NCI-H1436 (cell line): ENCODE measurements at regions not wholly inside any gene's neighbourhood (a gene's known extent, or its start where the extent isn't known, plus 50 kb on each side); places are given as distances from the start of the nearest gene placed in this dataset.

Experiments
- DNase-seq: peaks from one replicate; lab custom pipeline; 2025; lab: John Stamatoyannopoulos, UW

DNA sequence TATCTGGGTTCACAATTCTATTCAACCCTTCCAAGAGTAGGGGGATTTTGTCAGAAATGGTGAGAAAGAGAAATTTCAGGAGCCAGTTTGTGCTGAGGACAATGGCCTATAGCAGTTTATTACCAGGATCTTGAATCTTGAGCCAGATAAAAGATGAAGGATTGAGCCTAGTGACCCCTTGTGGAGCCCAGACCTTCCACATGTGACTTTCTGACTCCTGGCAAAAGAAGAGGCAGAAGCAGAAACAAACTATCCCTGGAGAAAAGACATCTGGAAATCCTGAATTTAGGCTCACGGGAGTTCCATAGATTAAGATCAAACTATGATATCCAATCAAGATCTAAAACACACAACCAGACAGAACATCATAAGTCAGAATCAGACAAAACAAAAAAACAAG, 60.9 kb upstream of the CHRM2 start:
- no peak for DNase-seq

GRCh38 chr7:136803028-136803427, 65.4 kb upstream of the CHRM2 start:
- no peak for DNase-seq

- DNase-seq: no peak
Measured at GRCh38 chr7:136783934-136784333, 84.5 kb upstream of the CHRM2 start.

DNA sequence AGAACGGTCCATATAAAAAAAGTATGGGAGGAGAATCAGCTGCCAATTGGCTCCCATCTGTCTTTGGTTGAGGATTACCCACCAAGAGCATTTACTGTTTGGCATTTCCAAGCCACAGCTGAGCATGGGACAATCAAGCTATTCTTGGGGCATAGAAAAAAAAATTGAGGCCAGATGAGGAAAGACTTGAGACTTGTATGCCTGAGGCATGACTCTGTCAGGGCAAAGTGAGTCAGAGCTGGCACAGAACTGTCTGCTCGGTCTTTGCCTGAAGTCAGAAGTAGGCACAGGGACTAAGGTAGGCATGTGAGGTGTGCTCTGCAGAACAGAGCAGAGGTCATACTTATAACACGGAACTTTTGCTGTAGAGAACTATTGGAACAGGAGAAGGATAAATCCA, 126.5 kb upstream of the CHRM2 start:
- no peak for DNase-seq

DNA sequence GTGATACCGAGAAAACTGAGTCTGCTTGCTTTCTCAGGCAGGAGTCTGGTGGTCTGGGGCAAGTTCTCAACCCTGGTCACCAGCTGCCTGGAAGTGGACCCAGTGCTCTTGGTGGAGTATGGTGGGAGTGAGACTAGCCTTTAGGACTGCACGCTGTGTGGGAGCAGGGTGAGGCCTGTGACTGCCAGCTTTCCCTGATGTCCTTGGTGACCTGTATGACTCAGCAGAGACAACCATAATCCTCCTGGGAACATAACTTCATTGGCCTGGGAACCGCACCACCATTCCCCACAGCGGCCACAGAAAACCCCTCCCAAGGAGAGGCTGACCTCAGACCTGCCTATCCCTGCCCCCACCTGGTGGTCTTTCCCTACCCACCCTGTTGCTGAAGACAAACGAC, 139.5 kb upstream of the CHRM2 start:
- DNase-seq: no peak

DNA sequence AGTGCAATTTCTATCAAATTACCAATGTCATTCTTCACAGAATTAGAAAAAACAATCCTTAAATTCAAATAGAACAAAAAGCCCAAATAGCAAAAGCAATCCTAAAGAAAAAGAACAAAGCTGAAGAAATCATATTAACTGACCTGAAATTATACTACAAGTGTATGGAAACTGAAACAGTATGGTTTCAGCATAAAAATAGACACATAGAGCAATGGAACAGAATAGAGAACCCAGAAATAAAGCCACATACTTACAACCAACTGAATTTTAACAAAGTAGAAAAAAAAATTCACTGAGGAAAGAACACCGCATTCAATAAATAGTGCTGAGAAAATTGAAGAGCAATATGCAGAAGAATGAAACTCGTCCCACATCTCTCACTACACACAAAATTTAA, 142.0 kb upstream of the CHRM2 start:
- DNase-seq: no peak

DNA sequence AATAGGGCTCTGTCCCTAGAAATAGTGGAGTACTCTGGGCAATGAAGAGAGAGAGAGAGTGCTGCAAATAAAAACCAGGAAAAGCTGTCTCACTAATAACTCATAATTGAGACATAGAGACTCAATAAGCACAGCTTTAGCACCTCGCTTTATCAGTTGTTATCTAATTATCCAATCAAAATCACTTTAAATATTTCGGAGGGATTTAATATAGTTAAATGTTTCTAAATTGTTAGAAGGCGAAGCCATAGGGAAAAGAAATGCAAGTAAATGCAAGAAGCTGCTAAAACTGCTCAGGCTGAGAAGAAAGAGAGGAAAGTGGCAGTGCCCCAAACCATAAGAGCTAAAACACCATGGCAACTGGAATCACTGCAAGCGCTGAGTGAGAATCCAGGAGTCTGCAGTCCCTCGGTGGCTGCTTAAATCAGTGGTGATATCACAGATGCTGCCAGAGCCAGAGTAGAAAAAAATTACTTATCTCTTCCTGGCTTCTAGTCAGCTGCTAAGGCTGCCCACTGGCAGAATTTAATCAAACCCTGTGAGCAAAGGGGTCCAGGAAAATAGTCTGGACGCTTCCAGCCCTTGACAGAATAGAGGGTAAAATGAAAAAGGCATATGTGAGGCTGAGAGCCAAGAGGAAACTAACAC, 150.4 kb upstream of the CHRM2 start:
- no peak for DNase-seq

- DNase-seq: no peak
Measured at GRCh38 chr7:136714062-136714461, 154.4 kb upstream of the CHRM2 start.

GRCh38 chr7:136710751-136711150, 157.7 kb upstream of the CHRM2 start:
- no peak for DNase-seq

DNA sequence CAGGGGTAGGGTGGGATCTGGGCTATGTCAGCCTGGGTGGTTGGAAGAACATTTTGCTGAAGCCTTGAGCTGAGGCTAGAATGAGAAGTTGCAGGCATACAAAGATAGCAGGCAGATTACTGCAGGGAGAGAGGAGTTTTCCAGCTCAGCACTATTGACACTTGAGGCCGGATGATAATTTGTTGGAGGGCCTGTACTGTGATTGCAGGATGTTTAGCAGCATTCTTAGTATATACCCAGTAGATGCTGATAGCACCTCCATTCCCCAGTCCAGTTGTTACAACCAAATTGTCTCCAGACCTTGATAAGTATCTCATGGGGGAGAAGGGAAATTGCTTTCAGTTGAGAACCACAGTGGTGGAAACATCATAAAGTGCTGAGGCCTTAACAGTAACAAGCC, 158.6 kb upstream of the CHRM2 start:
- DNase-seq: no peak

GRCh38 chr7:136702913-136703312, 165.5 kb upstream of the CHRM2 start:
- no peak for DNase-seq

DNA sequence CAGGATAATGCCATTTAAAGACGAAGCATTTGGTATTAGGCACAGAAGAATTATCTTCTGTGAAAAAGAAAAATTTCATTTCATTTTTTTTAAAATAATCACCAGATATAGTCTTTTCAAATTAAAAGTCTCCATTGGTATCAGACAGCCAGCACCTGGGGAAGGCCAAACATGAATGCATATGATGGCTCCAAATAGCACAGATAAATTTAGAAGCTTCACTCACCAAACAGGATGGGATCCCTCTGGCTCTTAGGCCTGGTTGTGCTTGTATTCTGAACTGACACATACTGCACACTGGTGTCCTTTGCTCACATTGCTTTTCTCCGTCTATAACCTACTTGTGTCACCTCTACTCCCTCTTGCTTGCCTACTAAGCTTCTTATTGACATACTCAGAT, 169.5 kb upstream of the CHRM2 start:
- no peak for DNase-seq

DNA sequence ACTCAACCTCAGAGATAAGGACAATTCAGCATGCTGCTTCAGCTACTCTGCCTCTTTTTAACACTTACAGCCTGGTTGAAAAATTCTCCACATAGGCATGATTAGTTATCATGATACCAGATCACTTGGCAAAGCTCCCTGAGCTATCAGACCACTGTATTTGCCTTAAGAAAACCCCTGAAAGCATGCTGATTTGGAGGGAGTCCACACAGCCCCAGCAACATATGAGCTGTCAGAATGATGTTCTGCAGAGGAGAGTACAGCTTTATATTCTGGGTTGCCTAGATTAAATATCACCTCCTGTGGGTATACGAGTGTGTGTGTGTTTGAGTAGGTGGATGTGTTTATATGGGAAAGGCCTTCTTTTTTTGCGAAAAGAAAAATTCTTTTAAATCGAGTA, 170.2 kb upstream of the CHRM2 start:
- no peak for DNase-seq

GRCh38 chr7:136697271-136697670, 171.2 kb upstream of the CHRM2 start:
- no peak for DNase-seq

DNA sequence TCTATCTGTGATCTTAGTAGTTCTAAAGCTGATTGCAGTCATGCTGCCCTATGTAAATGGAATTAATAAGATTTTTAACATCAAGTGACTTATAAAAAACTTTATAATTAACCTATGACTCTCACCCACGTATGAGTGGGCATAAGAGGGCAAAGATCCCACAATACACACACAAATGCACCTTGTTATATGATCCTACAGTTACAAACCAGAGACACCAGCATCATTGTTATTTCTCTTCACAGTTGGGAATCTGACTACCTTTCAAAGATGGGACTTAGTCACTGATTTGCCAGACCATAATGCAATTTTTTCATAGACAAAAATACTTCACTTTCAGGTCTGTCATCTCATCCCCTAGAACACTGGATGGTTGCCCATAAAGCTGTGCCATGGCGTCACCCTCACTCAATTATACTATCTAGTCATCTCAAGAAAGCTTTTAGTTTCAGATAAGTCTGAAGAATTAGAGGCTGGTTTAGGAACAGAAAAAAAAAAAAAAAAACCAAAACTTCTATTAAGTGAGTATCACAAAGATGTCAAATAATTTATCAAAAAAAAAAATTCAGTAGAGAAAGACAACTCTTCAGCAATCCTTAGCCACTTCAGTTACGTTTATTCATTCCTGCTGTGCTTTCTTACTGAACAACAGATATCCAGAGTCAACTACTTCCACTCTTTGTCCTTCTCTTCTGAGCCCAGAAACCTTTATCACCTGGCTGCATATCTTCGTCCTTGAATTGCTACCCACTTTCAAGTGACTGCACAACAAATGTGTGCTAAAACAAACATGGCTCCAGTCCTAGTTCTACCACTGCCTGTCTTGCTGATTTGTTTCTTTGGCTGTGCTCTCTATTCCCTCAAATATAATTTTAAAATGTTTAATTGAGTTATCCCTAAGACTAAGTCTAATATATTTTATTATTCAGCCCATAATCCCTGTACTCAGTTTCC, 175.0 kb upstream of the CHRM2 start:
- no peak for DNase-seq

GRCh38 chr7:136692221-136692620, 176.2 kb upstream of the CHRM2 start:
- no peak for DNase-seq

DNA sequence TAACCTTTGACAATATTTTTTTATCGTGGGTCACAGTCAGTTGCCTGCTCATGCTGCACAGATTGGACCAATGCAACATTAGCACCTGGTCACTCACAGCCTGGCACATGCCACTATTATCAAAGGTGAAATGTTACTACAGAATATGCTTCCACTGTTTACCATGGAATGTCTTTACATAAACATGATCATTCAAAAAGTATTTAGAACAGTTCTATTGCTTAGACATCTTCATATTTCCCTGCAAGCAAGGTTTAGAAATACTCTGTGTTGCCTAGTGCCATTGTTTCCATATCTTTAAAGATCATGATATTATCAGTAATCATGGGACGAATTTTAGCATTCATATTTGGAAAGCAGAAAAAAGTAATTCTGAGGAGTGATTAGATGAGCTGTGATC, 179.9 kb upstream of the CHRM2 start:
- no peak for DNase-seq

DNA sequence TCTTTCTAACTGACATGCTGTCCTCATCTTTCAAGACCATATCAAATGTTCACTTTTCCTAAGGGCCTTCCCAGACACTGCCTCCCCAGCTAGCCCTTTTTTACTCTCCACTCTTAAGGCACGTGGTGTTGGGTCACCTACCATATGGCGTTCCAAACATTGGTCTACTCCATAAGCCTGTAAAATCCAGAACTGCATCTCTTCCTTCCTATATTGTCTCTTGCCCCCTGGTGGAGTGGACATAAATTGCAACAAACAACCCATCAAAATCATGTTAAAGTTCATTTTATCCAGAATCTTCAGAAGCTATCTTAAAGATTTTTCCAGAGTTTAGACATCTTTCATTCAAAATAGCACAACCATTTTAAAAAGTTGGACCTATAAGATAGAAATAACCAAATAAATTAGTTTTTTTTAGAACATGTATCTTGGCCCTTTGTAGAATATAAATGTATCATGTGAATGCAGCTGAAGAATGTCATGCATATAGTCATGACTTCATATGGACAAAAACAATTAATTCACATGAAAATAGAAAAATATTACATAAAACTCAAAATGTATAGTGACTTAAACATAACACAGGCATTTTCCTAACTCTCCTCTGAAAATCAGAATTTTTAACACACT, 180.6 kb upstream of the CHRM2 start:
- peak; percentile 0 for DNase-seq

GRCh38 chr7:136685501-136686173, 182.8 kb upstream of the CHRM2 start:
- DNase-seq: no peak

GRCh38 chr7:136677471-136678365, 190.7 kb upstream of the CHRM2 start:
- no peak for DNase-seq

DNA sequence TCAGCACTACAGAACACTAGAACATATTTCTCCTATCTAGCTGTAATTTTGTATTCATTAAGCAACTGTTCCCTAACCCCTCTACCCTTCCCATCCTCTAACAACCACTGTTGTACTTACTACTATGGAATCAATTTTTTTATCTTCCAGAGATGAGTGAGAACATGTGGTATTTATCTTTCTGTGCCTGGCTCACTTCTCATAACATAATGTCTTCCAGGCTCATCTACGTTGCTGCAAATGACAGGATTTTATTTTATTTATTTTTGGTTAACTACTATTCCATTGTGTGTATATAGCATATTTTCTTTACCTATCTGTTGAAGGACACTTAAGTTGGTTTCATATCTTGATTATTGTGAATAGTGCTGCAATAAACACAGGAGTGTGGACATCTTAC, 200.9 kb upstream of the CHRM2 start:
- DNase-seq: no peak
